NCI-H146 (cell line): ENCODE measurements at regions not wholly inside any gene's neighbourhood (a gene's known extent, or its start where the extent isn't known, plus 50 kb on each side); places are given as distances from the start of the nearest gene placed in this dataset.
"Not testable (repeated sequence)": the region's sequence is repeated elsewhere in the genome, so short reads cannot be mapped to it uniquely, and the experiment has no call there.

Experiments used
- DNase-seq: peaks from one replicate; lab custom pipeline; 2025; lab: John Stamatoyannopoulos, UW

DNA sequence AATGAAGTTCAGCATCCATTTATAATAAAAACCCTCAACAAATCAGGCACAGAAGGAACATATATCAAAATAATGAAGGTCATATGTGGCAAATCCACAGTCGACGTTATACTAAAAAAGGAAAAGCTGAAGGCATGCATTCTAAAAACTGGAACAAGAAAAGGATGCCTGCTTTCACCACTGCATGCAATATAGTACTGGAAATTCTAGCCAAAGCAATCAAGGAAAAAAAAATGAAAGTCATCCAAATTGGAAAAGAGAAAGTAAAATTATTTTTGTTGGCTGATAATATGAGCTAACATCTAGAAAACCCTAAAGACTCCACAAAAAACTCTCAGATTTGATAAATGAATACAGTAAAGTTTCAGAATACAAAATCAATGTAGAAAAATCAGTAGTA is 1123.2 kb downstream of the TBL1XR1 start:
- no peak for DNase-seq

DNA sequence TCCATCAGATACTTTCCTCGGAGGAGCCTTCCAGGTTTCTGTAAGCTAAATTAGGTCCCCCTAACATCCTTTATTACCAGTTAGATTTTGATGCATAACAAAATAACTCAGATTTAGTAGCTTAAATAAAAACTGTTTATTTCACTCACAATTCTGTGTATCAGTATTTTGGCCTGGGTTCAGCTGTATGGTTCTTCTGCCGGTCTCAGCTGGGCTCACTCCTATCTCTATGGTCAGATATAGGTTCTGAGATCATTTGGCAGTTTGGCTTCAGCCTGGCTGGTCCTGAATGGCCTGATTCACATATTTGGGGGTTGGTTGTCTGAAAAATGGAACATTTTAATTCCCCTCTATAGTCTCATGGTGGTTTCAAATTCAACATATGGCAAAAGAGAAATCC is 1125.3 kb downstream of the TBL1XR1 start:
- DNase-seq: no peak

DNA sequence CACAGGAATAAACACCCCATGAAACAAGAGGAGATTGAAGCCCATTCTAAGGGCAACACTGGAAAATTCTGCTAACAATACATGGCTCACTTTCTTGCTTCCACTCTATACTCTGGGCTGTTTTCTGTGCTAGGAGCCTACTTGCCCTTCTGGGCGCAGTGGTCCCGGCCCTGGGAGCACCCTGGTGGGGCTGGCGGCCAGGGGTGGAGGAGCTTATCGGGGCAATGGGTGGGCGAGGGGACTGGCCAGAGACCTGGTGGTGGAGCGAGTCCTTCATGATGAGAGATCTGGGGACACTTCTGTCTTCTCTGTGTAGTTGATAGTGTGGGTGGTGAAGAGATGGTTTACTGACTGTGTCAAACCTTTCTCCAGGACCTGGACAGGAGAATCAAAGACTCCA is 1128.5 kb downstream of the TBL1XR1 start:
- no peak for DNase-seq

DNA sequence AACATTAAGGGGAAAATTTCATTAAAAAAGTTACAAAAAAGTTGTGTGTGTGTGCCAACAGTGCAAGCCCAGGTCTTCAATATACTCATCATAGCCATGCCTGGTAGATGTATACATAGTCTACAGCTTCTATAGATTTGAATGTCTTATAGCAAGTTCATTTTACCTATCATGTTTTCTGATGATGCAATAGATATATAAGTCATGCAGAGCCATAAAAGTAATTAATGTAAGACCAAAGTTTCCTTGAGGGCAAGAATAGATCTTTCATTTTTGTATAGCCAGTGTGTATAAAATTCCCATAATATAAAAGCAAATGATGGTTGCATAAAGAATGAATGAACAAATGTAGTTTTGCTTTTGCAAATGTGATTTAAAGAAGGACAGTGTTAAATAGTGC is 1138.4 kb downstream of the TBL1XR1 start:
- no peak for DNase-seq

- DNase-seq: no peak
These were observed 1141.4 kb downstream of the TBL1XR1 start for GRCh38 chr3:176055836-176056235.

DNA sequence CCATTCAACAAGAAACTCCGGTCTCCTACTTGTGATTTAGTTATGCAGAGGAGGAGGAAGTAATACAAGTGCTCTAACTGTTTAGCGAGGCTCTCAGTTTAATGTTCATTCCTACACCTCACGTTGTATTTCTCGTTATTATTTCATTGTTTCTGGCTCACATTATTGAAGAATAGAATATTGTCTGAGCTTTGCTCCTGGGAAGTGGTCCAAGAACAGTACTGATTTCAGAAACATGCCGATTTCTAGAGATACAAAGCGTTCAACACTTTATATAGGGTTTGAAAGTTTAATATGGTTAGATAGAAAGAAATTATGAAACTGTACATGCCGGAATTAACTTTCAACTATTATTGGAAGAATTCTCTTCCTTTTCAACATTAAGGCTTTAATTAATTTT is 1145.5 kb downstream of the TBL1XR1 start:
- DNase-seq: no peak

DNA sequence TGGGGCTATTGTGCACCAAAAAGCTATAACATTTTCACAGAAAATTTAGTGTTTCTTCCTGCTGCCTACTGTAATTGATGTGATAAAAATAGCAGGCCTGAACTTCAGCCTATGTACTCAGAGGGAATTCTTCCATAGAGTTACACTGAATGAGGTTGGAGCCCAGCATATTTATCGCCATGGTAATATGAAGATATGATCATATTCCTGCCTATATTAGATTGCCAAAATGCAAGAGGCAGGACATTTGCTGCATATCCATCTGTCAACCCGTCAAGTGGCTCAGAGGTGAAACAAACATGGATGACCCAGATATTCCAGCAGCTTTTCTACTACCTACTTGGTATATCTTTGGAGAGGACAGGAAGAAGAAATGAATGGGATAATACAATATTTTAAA is 1150.6 kb downstream of the TBL1XR1 start:
- DNase-seq: no peak

GRCh38 chr3:176041812-176042211 is 1155.5 kb downstream of the TBL1XR1 start:
- DNase-seq: no peak

DNA sequence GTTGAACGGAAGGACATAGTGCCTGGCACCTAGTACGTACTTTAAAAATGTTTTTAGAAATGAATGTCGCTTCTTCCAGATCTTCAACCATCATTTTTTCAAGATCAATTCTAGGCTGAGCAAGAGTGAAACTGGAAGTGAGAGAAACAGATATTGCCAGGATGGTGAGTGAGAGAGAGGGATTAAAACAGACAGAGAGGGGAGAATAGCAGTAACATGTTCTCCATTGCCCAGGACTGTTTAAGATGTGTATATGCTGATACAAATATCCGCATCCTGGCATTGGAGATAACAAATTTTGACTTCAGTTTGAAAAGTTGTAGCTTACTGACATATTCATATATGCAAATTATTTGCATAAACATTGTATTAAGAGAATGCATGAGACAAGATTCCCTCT is 1156.1 kb downstream of the TBL1XR1 start:
- DNase-seq: no peak

DNA sequence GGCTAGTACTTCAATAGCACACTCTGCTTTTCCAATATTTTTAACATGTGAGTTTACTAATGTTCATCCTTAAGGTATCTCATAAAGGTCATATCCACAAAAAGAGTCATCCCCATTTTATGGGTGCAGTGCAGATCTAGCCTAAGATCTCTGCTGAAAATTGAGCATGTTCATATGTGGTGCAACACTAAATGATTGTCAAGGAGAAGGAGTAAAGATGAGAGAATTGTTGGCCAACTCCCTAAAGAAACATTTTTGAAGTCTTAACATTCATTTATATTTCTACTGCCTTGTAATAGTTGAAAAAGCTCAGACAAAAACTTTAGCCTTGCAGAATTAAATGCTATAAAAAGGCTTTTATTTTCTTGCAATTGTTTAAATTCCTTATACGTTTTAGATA is 1159.6 kb downstream of the TBL1XR1 start:
- no peak for DNase-seq

- DNase-seq: no peak
These were observed 1165.2 kb downstream of the TBL1XR1 start for GRCh38 chr3:176032043-176032442.

GRCh38 chr3:176016203-176016602 is 1157.1 kb downstream of the NAALADL2 start:
- DNase-seq: not testable (repeated sequence)

- DNase-seq: not testable (repeated sequence)
These were observed 1156.1 kb downstream of the NAALADL2 start for GRCh38 chr3:176015228-176015627.

DNA sequence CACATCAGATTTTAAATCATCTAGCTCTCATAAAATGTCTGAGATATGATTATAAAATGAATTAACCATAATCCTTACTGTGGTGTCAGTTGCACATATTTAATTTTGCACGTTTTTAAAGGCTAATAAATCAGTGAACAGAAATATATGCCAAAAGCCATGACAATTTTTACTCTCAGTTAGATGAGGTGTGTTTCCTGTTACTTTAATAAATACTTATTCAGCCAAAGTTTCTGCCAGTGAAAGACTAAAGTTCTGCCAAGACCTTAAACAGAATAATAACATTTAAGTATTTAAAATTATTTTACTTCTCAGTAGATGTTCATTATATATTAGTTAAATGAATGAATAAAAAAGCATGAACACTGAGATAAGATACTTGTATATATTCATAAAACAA is 1150.1 kb downstream of the NAALADL2 start:
- no peak for DNase-seq

DNA sequence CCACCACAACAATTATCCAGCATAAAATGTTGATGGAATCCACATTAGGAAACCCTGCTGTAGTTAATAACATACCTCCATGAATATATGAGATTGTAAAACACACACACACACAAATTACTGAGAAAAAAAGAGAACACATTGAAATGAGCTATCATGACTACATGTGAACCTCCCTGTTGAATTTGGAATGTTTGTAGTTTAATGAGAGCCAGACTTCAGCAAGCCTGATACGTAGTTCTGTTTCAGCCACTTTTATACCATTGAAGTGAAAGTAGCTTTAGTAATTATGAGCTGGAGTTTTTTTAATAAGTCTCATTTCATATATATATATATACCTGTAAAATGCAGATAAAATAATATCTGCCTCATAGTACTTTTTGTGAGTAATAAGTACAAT is 1146.4 kb downstream of the NAALADL2 start:
- no peak for DNase-seq

DNA sequence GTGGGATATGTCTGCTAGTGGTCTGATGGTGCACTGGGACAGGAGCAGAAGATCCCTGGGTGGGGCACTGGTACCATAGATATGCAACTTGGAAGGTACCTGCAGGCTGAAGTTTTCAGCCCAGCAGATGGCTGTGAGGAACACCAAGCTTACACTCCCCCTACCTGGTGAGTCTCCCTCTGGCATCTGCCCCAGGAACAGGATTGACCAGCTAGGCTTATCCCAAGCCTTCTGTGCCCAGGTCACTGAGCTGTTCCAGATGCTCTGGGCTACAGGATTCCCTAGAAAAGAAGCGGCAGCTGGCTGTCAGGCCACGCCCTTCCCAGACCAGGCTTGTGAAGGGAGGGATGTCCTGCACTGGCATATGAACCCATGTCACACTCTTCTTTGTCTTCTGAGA is 1130.0 kb downstream of the NAALADL2 start:
- no peak for DNase-seq

GRCh38 chr3:175988401-175988800 is 1129.3 kb downstream of the NAALADL2 start:
- no peak for DNase-seq

GRCh38 chr3:175985781-175986180 is 1126.6 kb downstream of the NAALADL2 start:
- no peak for DNase-seq

GRCh38 chr3:175983379-175983778 is 1124.2 kb downstream of the NAALADL2 start:
- no peak for DNase-seq

GRCh38 chr3:175980486-175981090 is 1121.5 kb downstream of the NAALADL2 start:
- DNase-seq: no peak

GRCh38 chr3:175977968-175978752 is 1119.0 kb downstream of the NAALADL2 start:
- DNase-seq: no peak

GRCh38 chr3:175969456-175969855 is 1110.3 kb downstream of the NAALADL2 start:
- DNase-seq: no peak

- DNase-seq: no peak
These were observed 1105.9 kb downstream of the NAALADL2 start for GRCh38 chr3:175965036-175965435.

- DNase-seq: no peak
These were observed 1098.3 kb downstream of the NAALADL2 start for GRCh38 chr3:175957427-175957826.
